Activated T-cell treated with anti-CD3 and anti-CD28 coated beads for 1 hour (primary cell): ENCODE measurements at regions not wholly inside any gene's neighbourhood (a gene's known extent, or its start where the extent isn't known, plus 50 kb on each side); places are given as distances from the start of the nearest gene placed in this dataset.

Experiments used
- DNase-seq: peaks from one replicate; pipeline ENCODE4 v3.0.0-alpha.2; 2020; ENCODE audit warnings: low read depth

- no peak for DNase-seq
These were observed 69.6 kb upstream of the GGTA1 start for GRCh38 chr9:121569266-121569648.

DNA sequence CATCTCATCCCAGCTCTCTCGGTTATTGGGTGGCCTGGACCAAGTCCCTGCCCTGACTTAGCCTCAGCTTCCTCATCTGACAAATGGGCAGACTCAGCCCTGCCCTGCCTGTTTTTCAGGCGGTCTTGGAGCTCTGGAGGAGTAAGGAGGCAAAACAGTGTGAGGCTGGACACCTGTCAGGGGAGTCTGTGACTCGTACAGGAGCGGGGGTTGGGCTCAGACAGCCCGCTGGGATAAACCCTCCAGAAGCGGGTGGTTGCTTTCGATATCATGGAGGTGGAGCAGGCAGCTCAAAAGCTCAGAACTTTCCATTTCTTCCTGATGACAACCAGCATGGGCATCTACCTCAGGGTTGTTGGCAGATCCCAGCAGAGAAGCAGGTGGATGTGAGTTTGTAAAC, 72.9 kb upstream of the GGTA1 start:
- DNase-seq = no peak

DNA sequence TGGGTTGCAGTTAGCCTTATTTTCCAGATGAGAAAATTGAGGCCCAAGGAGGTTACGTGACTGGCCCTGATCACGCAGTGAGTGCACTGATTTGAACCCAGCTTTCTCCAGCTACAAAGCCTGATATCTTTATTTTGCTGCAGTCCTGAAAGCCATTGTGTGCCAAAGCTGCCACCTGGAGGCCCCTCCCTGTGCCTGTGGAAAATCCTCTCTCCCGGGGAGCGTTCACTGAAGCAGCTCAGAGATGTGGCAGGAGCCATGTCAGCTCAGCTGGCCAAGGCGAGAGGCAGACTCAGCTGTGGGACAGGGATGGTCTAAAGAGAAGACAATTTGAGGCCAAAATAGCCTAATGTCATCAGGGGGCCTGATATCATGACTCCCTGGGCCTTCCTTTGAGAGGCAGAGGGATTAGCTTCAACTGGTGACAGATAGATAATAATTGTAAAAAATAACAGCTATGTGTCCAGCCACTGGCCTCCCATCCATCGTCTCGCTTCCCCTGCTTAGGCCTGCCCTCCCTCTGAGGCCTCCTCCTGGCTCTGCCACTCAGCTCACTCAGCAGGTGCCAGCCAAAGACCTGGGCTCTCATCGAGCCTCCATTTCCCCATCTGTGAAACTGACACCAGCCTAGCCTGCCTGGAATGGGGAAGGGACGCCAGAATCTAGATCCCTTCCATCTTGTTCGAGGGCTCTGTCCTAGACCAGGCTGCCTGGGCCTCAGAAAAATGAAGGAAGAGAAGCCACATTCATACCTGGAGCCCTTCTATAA, 74.3 kb upstream of the GGTA1 start:
- no peak for DNase-seq

DNA sequence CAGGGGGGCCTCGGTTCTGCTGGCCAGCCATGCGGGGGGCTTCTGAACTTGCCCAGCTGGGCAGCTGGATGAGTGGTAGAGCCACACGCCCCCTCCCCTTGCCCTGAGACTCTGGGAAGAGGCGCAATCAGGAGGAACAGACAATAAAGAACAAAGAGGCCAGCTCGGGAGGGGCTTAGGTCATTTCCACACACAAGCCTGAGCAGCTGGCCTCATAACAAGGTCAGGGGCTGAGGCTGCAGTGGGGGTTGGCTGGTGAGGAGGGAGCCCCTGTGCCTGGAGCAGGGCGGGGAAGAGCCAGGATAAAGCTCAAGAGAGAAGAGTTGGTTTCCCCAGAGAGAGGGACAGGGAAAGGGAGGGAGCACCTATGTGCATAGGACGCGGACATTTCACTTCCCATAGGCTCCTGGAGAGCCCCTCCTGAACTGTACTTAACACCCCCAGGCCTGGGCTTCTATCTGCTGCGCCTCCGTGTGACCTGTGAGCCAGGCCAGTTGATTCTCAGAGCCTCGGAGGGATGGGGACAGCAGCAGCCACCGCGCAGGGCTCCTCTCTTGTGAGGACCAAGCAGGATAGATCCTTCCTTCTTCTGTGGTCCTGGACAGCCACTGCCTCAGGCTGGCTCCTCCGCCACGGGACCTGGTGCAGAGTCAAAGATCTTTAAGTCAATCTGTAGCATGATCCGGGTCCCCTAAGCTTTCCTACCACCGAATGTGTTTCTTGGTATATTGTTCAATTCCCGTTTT, 75.3 kb upstream of the GGTA1 start:
- no peak for DNase-seq

- DNase-seq = no peak
These were observed 75.0 kb upstream of the DAB2IP start for GRCh38 chr9:121576281-121577075.

DNA sequence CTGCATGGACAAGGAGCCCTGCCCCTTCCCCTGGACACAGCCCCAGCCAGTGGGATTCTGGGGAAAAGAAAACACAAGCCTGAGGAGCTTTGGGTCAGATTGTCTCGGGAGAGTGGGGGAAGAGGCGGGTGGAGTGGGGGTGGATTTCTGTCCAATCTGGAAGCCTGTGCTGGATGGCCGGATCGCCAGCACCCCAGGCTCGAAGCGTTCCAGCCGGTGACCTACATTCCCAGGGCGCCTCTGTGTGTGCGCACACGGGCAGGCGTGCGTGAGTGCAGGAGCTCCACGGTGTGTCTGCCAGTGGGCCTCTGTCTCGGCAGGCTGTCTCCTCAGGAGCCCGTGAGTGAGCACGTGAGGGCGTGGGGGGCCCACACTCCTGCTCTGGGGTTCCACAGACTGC, 74.3 kb upstream of the DAB2IP start:
- no peak for DNase-seq

GRCh38 chr9:121577572-121577971, 73.9 kb upstream of the DAB2IP start:
- DNase-seq = no peak

DNA sequence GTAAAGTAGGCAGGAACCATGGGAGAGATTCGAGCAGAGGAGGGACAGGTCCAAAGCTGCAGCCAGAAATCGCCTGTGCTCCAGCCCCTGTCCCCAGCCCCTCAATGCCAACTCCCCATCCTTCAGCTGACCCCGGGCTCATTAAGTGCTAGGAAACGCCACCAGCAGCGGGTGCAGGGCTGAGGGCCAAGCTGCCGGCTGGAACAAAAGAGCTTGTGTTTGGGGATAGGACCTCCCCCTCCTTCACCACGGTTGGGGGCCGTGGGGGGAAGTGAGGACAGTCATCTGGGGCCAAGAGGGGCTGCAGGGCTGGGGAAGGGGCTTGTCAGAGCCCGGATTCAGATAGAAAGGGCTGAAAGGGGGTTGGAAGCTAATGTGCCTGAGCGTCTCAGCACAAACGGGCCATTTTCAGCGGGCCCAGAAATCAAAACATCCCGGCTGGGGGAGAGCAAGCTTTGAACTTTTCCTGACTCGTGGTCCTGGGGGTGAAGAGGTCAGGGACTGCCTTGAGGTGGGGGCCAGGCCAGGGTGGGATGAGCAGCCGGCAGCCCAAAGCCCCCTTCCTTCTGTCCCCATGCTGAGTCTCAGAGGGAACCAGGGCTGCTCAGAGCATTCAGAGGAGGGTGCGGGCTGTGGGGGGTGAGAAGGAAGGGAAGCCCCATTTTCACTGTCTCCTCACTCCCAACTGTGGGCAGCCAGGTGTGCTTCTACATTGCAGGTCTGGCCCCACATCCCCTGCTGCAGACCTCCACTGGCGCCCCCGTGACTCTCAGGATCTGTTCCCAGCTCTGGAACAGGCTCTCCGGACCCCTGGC, 69.4 kb upstream of the DAB2IP start:
- DNase-seq = no peak

DNA sequence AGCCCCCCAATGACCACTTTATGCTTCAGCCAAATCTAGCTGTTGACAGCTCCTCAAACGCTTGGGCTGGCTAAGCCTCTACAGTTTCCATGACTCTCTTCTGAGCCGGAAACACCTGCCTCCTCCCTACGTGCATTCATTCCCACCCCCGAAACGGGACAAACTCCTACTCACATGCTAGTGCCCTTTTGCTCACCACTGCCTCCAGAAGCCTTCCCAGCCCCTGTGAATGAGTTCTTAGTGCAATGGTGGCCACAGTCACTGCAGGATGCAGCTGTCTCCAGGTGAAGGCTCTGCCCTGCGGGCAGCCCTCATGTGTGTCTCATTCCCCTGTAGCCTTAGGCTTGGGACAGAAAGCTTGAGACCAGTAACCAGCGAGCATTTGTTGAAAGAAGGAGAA, 68.8 kb upstream of the DAB2IP start:
- DNase-seq = no peak

GRCh38 chr9:121584421-121584820, 67.0 kb upstream of the DAB2IP start:
- no peak for DNase-seq

GRCh38 chr9:121587863-121588262, 63.6 kb upstream of the DAB2IP start:
- no peak for DNase-seq

DNA sequence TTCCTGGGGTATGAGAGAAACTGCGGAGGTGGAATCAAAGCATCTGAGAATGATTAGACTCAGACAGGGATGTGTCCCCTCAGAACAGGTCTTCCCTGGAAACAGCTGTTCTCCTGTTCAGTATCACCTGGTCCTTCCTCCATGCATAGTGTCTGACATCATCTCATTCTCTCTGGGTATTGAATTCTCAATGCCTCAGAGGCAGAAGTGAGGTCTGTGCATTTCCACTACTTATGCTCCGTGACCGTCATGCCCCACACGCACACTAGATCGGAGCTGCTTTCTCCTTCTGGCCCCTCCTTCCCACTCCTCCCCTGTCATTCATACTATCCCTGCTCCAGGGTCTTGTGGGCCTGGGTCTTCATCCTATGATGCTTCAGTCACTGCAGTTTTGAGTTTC, 61.4 kb upstream of the DAB2IP start:
- DNase-seq = no peak

- no peak for DNase-seq
These were observed 59.2 kb upstream of the DAB2IP start for GRCh38 chr9:121592265-121592664.

DNA sequence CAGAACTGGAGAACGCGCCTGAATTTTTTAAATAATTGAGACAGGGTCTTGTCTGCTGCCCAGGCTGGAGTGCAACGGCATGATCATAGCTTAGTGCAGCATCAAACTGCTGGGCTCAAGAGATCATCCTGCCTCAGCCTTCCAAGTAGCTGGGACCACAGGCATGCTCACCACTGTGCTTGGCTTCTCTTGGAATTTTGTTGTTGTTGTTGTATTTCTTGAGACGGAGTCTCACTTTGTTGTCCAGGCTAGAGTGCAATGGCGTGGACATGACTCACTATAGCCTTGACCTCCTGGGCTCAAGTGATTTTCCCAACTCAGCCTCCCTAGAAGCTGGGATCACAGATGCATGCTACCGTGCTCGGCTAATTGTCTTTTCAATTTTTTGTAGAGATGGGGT, 58.4 kb upstream of the DAB2IP start:
- DNase-seq = no peak

DNA sequence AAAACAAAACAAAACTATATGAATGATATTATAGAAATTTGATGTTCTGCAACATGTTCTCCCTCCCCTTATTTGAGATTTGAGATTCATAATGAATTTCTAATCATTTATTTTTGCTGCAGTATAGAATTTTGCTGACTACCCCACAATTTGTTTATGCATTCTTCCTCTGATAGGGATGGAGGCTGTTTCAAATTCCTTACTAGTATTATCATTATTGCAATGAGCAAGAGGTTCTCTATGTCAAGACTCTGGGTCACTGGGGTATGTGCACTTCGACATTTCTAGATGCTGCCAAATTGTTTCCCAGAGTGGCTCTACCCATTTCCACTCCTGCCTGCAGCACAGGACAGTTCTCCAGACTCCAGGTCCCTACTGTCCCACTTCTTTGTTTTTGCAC, 54.9 kb upstream of the DAB2IP start:
- DNase-seq = no peak

GRCh38 chr9:121597698-121598166, 53.7 kb upstream of the DAB2IP start:
- DNase-seq = no peak

DNA sequence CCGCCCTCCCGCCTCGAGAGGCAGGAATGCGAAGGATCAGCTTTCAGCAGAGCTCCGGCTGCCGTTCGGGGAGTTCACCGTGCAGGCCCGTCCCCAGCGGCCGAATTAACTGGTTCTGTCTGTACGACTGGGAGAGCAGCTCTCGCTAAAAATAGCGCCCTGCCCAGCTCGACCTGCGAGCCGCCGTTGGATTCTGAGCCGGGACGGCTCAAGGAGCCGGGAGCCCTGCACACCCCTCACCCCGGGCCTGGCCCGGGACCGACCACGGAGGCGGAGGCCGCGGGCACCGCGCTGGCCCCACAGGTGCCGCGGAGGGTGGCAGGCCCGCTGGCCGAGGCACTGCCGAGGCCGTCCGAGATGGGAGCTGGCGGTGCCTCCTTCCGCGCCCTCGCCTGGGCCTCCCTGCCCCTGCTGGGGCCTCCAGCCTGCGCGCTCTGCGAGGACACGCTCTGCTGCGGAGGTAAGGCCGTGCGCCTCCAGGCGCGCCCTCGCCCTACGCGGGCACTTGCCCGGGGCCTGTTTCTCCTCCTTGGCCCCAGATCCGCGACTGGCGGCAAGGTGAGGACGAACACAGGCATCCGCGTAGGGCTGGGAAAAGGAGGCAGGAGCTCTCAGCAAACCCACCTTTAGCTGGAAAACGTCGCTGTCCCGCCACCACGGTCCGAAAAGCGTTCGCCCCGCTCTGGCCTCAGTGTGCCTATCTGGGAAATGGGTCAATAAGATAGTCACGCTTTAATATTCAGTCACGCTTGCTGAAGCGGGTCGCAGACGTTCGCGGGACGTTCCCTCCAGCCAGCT, 53.1 kb upstream of the DAB2IP start:
- DNase-seq = no peak

GRCh38 chr9:121598965-121599871, 52.2 kb upstream of the DAB2IP start:
- DNase-seq = no peak

GRCh38 chr9:121599872-121600585, 51.4 kb upstream of the DAB2IP start:
- no peak for DNase-seq
